ENCODE measurements at regions not wholly inside any gene's neighbourhood (a gene's known extent, or its start where the extent isn't known, plus 50 kb on each side); places are given as distances from the start of the nearest gene placed in this dataset.

- Histone ChIP-seq H3K27ac (no peak overlapping the region), H3K36me3 (no peaks in the 10 kb centered on the region), H3K4me1 (peaks cover 0 to 5% (median 0%) of the 10 kb centered on the region in 4 donors), H3K27me3 (no peaks in the 10 kb centered on the region), H3K4me3 (no peak overlapping the region), H3K9me3 (no peaks in the 10 kb centered on the region)
- intact Hi-C loops (cut with DNase I; ENCODE audit: low total_unique reads) = no loop called here
- WGBS, 5 donors = 47 to 57% (median 51%) methylated on average over 2 of the region's 2 CpGs
- DNase-seq = no peak
- no peak for TF ChIP-seq EP300 (IDR thresholded peaks at IDR 0.05)
- no peak for TF ChIP-seq POLR2A (IDR thresholded peaks at IDR 0.05)
- no peak for TF ChIP-seq CTCF (IDR thresholded peaks at IDR 0.05)
- no peak for TF ChIP-seq POLR2AphosphoS5 (IDR thresholded peaks at IDR 0.05)
These were observed 278.0 kb downstream of the DRD1 start for GRCh38 chr5:175166026-175166425.

- H3K4me1 ChIP-seq = peaks cover 0 to 5% (median 0%) of the 10 kb centered on the region in 4 donors
- H3K27me3 ChIP-seq = no peaks in the 10 kb centered on the region
- no peaks in the 10 kb centered on the region for H3K36me3 ChIP-seq
- no peak overlapping the region for H3K27ac ChIP-seq
- no peak overlapping the region for H3K4me3 ChIP-seq
- TF ChIP-seq EP300 (IDR thresholded peaks at IDR 0.05) = no peak
- no peak for TF ChIP-seq CTCF (IDR thresholded peaks at IDR 0.05)
- TF ChIP-seq POLR2AphosphoS5 (IDR thresholded peaks at IDR 0.05) = no peak
- no peak for TF ChIP-seq POLR2A (IDR thresholded peaks at IDR 0.05)
- H3K9me3 ChIP-seq = no peaks in the 10 kb centered on the region
- intact Hi-C loops (cut with DNase I; ENCODE audit: low total_unique reads) = no loop called here
- no peak for DNase-seq
- 61 to 75% (median 63%) methylated on average over 9 to 10 of the region's 10 CpGs for WGBS, 5 donors
These were observed 280.3 kb downstream of the DRD1 start for GRCh38 chr5:175163586-175164275.

GRCh38 chr5:175162036-175162435 lies 281.9 kb downstream of the DRD1 start:
- H3K4me3 ChIP-seq = no peak overlapping the region
- 46 to 80% (median 64%) methylated on average over 6 of the region's 6 CpGs for WGBS, 5 donors
- H3K27me3 ChIP-seq = no peaks in the 10 kb centered on the region
- H3K27ac ChIP-seq = no peak overlapping the region
- intact Hi-C loops (cut with DNase I; ENCODE audit: low total_unique reads) = no loop called here
- H3K36me3 ChIP-seq = no peaks in the 10 kb centered on the region
- TF ChIP-seq POLR2A (IDR thresholded peaks at IDR 0.05) (no peak), CTCF (IDR thresholded peaks at IDR 0.05) (no peak)
- H3K9me3 ChIP-seq = no peaks in the 10 kb centered on the region
- DNase-seq = peak in 1 of 2 donors; percentile 26
- H3K4me1 ChIP-seq = peaks cover 0 to 5% (median 0%) of the 10 kb centered on the region in 4 donors

DNA sequence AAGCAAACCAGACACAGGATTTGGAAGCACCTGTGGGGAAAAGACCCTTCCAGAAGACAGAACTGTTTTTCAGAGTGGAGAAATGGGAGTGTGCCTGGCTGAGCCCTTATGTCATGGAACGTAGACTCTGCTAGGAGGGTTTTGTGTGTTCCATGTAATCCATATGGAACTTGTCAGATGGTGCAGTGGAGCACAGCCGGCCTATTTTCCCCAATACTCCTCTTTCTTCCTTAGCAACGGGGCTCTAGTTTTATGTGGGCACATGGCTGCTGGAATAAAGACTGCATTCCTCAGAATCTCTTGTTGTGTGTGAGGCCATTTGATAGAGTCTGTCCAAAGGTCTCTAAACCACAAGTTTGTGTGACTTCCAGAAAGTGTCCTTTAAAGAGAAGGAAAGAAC lies 284.0 kb downstream of the DRD1 start:
- TF ChIP-seq POLR2A (IDR thresholded peaks at IDR 0.05) (no peak), CTCF (IDR thresholded peaks at IDR 0.05) (no peak), POLR2AphosphoS5 (IDR thresholded peaks at IDR 0.05) (no peak), EP300 (IDR thresholded peaks at IDR 0.05) (no peak)
- Histone ChIP-seq H3K4me1 (peaks cover 0 to 5% (median 0%) of the 10 kb centered on the region in 4 donors), H3K4me3 (no peak overlapping the region), H3K36me3 (no peaks in the 10 kb centered on the region), H3K27me3 (no peaks in the 10 kb centered on the region), H3K9me3 (no peaks in the 10 kb centered on the region), H3K27ac (no peak overlapping the region)
- 46 to 57% (median 52%) methylated on average over 3 of the region's 3 CpGs for WGBS, 5 donors
- DNase-seq = peak in 1 of 2 donors; percentile 29
- intact Hi-C loops (cut with DNase I; ENCODE audit: low total_unique reads) = no loop called here
